H1 (cell line): ENCODE measurements at regions not wholly inside any gene's neighbourhood (a gene's known extent, or its start where the extent isn't known, plus 50 kb on each side); places are given as distances from the start of the nearest gene placed in this dataset.

ENCODE experiments used
- CTCF ChIA-PET: fragments of 300-600 bp; sonication (Branson Sonifier 250); formaldehyde crosslinking; loops from one replicate; lab custom pipeline; 2021; ENCODE audit not compliant: partially characterized antibody; lab: Charles Lee
- POLR2A ChIA-PET: fragments of 300-600 bp; sonication (Branson Sonifier 250); formaldehyde crosslinking; loops from one replicate; lab custom pipeline; 2021; ENCODE audit warnings: inconsistent platforms; ENCODE audit not compliant: partially characterized antibody; lab: Charles Lee
- DNase-seq, 2 experiments: peaks; one replicate each; pipeline versions ENCODE4 v3.0.0 to v3.0.0-alpha.2; 2010 to 2022; ENCODE audit warnings: low spot score in 2 of 2, low read depth in 1 of 2, mixed read lengths in 1 of 2
- FAIRE-seq: peaks from 2 replicates; lab custom pipeline; 2011; peaks lifted over from hg19 to GRCh38; lab: Jason Lieb, UNC
- H2AFZ ChIP-seq: 2 replicates; pipeline ENCODE4 v1.8.1; 2012; ENCODE audit warnings: low read length, inconsistent platforms
- H2AK5ac ChIP-seq: 2 replicates; pipeline ENCODE4 v1.6.1; 2013; ENCODE audit warnings: low read depth, low read length
- H2BK120ac ChIP-seq: replicated peaks from 2 replicates; pipeline ENCODE3; 2013; ENCODE audit warnings: low read depth, low read length, inconsistent platforms
- H2BK12ac ChIP-seq: 2 replicates; pipeline ENCODE4 v1.6.1; 2013; ENCODE audit warnings: low read depth, low read length
- H2BK15ac ChIP-seq: 2 replicates; pipeline ENCODE4 v1.6.1; 2013; ENCODE audit warnings: low read length
- H2BK20ac ChIP-seq: 2 replicates; pipeline ENCODE4 v1.6.1; 2013; ENCODE audit warnings: low read length
- H2BK5ac ChIP-seq: 2 replicates; pipeline ENCODE4 v1.6.1; 2013; ENCODE audit warnings: low read depth, low read length
- H3K14ac ChIP-seq: 2 replicates; pipeline ENCODE4 v1.6.1; 2013; ENCODE audit warnings: inconsistent platforms; ENCODE audit not compliant: insufficient read length
- H3K18ac ChIP-seq: 2 replicates; pipeline ENCODE4 v1.6.1; 2013; ENCODE audit warnings: low read length; ENCODE audit errors: extremely low read depth
- H3K23ac ChIP-seq: 2 replicates; pipeline ENCODE4 v1.6.1; 2013; ENCODE audit warnings: inconsistent platforms; ENCODE audit not compliant: insufficient read length
- H3K23me2 ChIP-seq: 2 replicates; pipeline ENCODE4 v1.6.1; 2013; ENCODE audit warnings: low read depth, low read length
- H3K27ac ChIP-seq: 2 replicates; pipeline ENCODE4 v1.6.1; 2011; ENCODE audit warnings: low read depth, low read length, inconsistent platforms
- H3K27me3 ChIP-seq, 4 experiments: replicated peaks in 1 of 4; 1 replicate in 1 of 4; 2 replicates in 3 of 4; pipeline versions ENCODE4 v1.6.1 to v1.8.1; 2011 to 2013; ENCODE audit warnings: low read length in 3 of 4, mild to moderate bottlenecking in 3 of 4, inconsistent platforms in 2 of 4, mixed read lengths in 2 of 4, moderate library complexity in 1 of 4; ENCODE audit not compliant: control insufficient read depth in 3 of 4, insufficient read depth in 3 of 4; ENCODE audit errors: extremely low read depth in 1 of 4
- H3K36me3 ChIP-seq, 4 experiments: 2 replicates each; pipeline versions ENCODE4 v1.6.1 to v1.8.1; 2011 to 2013; ENCODE audit warnings: mild to moderate bottlenecking in 4 of 4, low read length in 3 of 4, moderate library complexity in 2 of 4, control low read depth in 1 of 4, inconsistent platforms in 1 of 4; ENCODE audit not compliant: insufficient read depth in 4 of 4, control insufficient read depth in 2 of 4
- H3K4ac ChIP-seq: replicated peaks from 2 replicates; pipeline ENCODE3; 2013; ENCODE audit warnings: low read length, low read depth, mixed read lengths, inconsistent platforms; ENCODE audit not compliant: insufficient read length
- H3K4me1 ChIP-seq, 4 experiments: replicated peaks in 1 of 4; 1 replicate in 1 of 4; 2 replicates in 3 of 4; pipeline versions ENCODE4 v1.6.1 to v1.8.1; 2011 to 2013; ENCODE audit warnings: low read length in 3 of 4, inconsistent platforms in 2 of 4, mixed read lengths in 1 of 4; ENCODE audit not compliant: insufficient read depth in 4 of 4, control insufficient read depth in 3 of 4
- H3K4me2 ChIP-seq, 2 experiments: 2 replicates each; pipeline versions ENCODE4 v1.6.1 to v1.8.1; 2011 to 2013; ENCODE audit warnings: low read depth in 2 of 2, low read length in 2 of 2, control low read depth in 1 of 2, inconsistent platforms in 1 of 2, mild to moderate bottlenecking in 1 of 2; ENCODE audit not compliant: insufficient read depth in 1 of 2
- H3K4me3 ChIP-seq, 4 experiments: fragments of 200-600, 300-600 bp in 1 of 4; sonication (generic), shearing (Covaris generic), sonication (Bioruptor Twin) in 1 of 4; 2 replicates each; pipeline versions ENCODE4 v1.5.1 to v1.8.1; 2011 to 2016; ENCODE audit warnings: low read length in 4 of 4, low read depth in 3 of 4, control low read depth in 2 of 4, inconsistent platforms in 2 of 4, mild to moderate bottlenecking in 2 of 4, mixed read lengths in 1 of 4, moderate library complexity in 1 of 4; ENCODE audit not compliant: insufficient read depth in 2 of 4; ENCODE audit errors: extremely low read depth in 1 of 4
- H3K56ac ChIP-seq: replicated peaks from 2 replicates; pipeline ENCODE3; 2013; ENCODE audit warnings: low read depth, mild to moderate bottlenecking, mixed read lengths, low read length, inconsistent platforms; ENCODE audit not compliant: insufficient read length
- H3K79me1 ChIP-seq: 2 replicates; pipeline ENCODE4 v1.6.1; 2013; ENCODE audit warnings: low read depth, low read length, control low read depth
- H3K79me2 ChIP-seq, 2 experiments: 2 replicates each; pipeline versions ENCODE4 v1.6.1 to v1.8.1; 2012 to 2013; ENCODE audit warnings: low read length in 2 of 2, mild to moderate bottlenecking in 2 of 2, inconsistent platforms in 1 of 2; ENCODE audit not compliant: insufficient read depth in 2 of 2, control insufficient read depth in 1 of 2
- H3K9ac ChIP-seq, 4 experiments: replicated peaks in 1 of 4; 1 replicate in 1 of 4; 2 replicates in 3 of 4; pipeline versions ENCODE4 v1.6.1 to v1.8.1; 2011 to 2013; ENCODE audit warnings: low read depth in 3 of 4, low read length in 3 of 4, control low read depth in 2 of 4, mild to moderate bottlenecking in 2 of 4, moderate library complexity in 2 of 4, inconsistent platforms in 1 of 4; ENCODE audit errors: extremely low read depth in 1 of 4
- H3K9me3 ChIP-seq, 2 experiments: 2 replicates each; pipeline versions ENCODE4 v1.6.1 to v1.8.1; 2012 to 2013; ENCODE audit warnings: mild to moderate bottlenecking in 2 of 2, moderate library complexity in 2 of 2, control low read depth in 1 of 2, inconsistent platforms in 1 of 2, low read depth in 1 of 2, low read length in 1 of 2, mixed read lengths in 1 of 2; ENCODE audit not compliant: insufficient read depth in 2 of 2
- H4K20me1 ChIP-seq, 2 experiments: replicated peaks in 1 of 2; 2 replicates each; pipeline versions ENCODE3 to v1.8.1; 2011 to 2013; ENCODE audit warnings: inconsistent platforms in 2 of 2, low read length in 2 of 2, mild to moderate bottlenecking in 1 of 2; ENCODE audit not compliant: insufficient read depth in 2 of 2, control insufficient read depth in 1 of 2
- H4K5ac ChIP-seq: 2 replicates; pipeline ENCODE4 v1.6.1; 2013; ENCODE audit warnings: low read length, low read depth, mixed read lengths, inconsistent platforms; ENCODE audit not compliant: insufficient read length
- H4K8ac ChIP-seq: 2 replicates; pipeline ENCODE4 v1.8.0; 2013; ENCODE audit warnings: mild to moderate bottlenecking, moderate library complexity, low read length, inconsistent platforms; ENCODE audit not compliant: insufficient read depth; ENCODE audit errors: extremely low read depth
- H4K91ac ChIP-seq: replicated peaks from 2 replicates; pipeline ENCODE3; 2013; ENCODE audit warnings: low read length, mixed read lengths, inconsistent platforms; ENCODE audit not compliant: insufficient read length
- ATF2 ChIP-seq: IDR thresholded peaks from 2 replicates; pipeline ENCODE4 v1.6.1; 2012; ENCODE audit warnings: low read length, inconsistent platforms
- BCL11A ChIP-seq, 2 experiments: IDR thresholded peaks; one replicate each; pipeline ENCODE4 v1.6.1; 2011; ENCODE audit warnings: low read depth in 2 of 2, low read length in 2 of 2, mild to moderate bottlenecking in 2 of 2
- BRCA1 ChIP-seq: IDR thresholded peaks from 2 replicates; pipeline ENCODE4 v1.6.1; 2012; ENCODE audit warnings: low read depth, low read length, improper control_type of control experiment
- CBX5 ChIP-seq: fragments of 300-800, 300-1000 bp; sonication (generic); IDR thresholded peaks from 2 replicates; pipeline ENCODE4 v1.7.1; 2016; ENCODE audit warnings: antibody characterized with exemption, low read length, low read depth
- CHD2 ChIP-seq: IDR thresholded peaks from 2 replicates; pipeline ENCODE4 v1.6.1; 2012; ENCODE audit warnings: low read length, improper control_type of control experiment
- CTBP2 ChIP-seq: IDR thresholded peaks from 2 replicates; pipeline ENCODE4 v1.7.0; 2011; ENCODE audit warnings: borderline replicate concordance, mild to moderate bottlenecking, moderate library complexity, mixed read lengths, low read length; ENCODE audit not compliant: insufficient read depth, insufficient read length
- KDM5A ChIP-seq: fragments of 200-600 bp; IDR thresholded peaks from 2 replicates; pipeline ENCODE4 v1.7.1; 2012; ENCODE audit warnings: mild to moderate bottlenecking, low read length, inconsistent platforms, mixed read lengths
- MAX ChIP-seq: IDR thresholded peaks from 2 replicates; pipeline ENCODE4 v1.6.1; 2012; ENCODE audit warnings: inconsistent platforms
- RXRA ChIP-seq: IDR thresholded peaks from 2 replicates; pipeline ENCODE4 v1.6.1; 2011; ENCODE audit warnings: low read depth, mild to moderate bottlenecking, low read length, moderate library complexity; ENCODE audit not compliant: insufficient read depth
- SAP30 ChIP-seq: fragments of 300-600 bp; sonication (generic); IDR thresholded peaks from 2 replicates; pipeline ENCODE4 v1.7.1; 2012; ENCODE audit warnings: low read length, moderate library complexity, mild to moderate bottlenecking, inconsistent platforms; ENCODE audit not compliant: insufficient read depth, insufficient replicate concordance
- TAF7 ChIP-seq: optimal IDR thresholded peaks from 2 replicates; pipeline ENCODE3; 2011; ENCODE audit warnings: low read depth, mild to moderate bottlenecking, inconsistent platforms, low read length, moderate library complexity, borderline replicate concordance
- TEAD4 ChIP-seq: IDR thresholded peaks from 2 replicates; pipeline ENCODE4 v1.6.1; 2012; ENCODE audit warnings: low read depth, low read length, inconsistent platforms, mixed read lengths
- YY1 ChIP-seq: IDR thresholded peaks from 2 replicates; pipeline ENCODE4 v1.6.1; 2011; ENCODE audit warnings: low read depth, mild to moderate bottlenecking, low read length
- WGBS, 2 experiments: shearing (Covaris generic) in 1 of 2; methylation state at CpG; one replicate each; pipeline versions ENCODE4 v1.1.6 to v1.1.7; 2013 to 2015; ENCODE audit warnings: low lambda C conversion rate in 2 of 2, mixed read lengths in 2 of 2, inconsistent platforms in 1 of 2, low coverage in 1 of 2, missing lambda C conversion rate in 1 of 2; ENCODE audit not compliant: insufficient replicate concordance in 2 of 2, insufficient coverage in 1 of 2, insufficient read length in 1 of 2; ENCODE audit errors: extremely low coverage in 1 of 2, missing lambda C conversion rate in 1 of 2; 5-methylcytosine and 5-hydroxymethylcytosine counted together

- Histone ChIP-seq H3K79me2 (no peaks in the 10 kb centered on the region), H3K27ac (no peak overlapping the region), H3K36me3 (no peaks in the 10 kb centered on the region), H2BK120ac (no peak overlapping the region), H2BK12ac (no peak overlapping the region), H3K9ac (no peak overlapping the region), H4K91ac (no peak overlapping the region), H3K79me1 (no peaks in the 10 kb centered on the region), H3K4ac (no peak overlapping the region), H4K8ac (no peak overlapping the region), H3K4me1 (no peaks in the 10 kb centered on the region), H3K23me2 (no peaks in the 10 kb centered on the region; the same call in 1 of the 2 replicates), H3K14ac (no peak overlapping the region), H3K9me3 (no peaks in the 10 kb centered on the region), H2AK5ac (no peak overlapping the region), H3K27me3 (no peaks in the 10 kb centered on the region), H3K4me3 (no peak overlapping the region), H3K4me2 (no peak overlapping the region), H2AFZ (no peak overlapping the region), H4K20me1 (no peaks in the 10 kb centered on the region), H2BK20ac (no peak overlapping the region), H4K5ac (no peak overlapping the region), H2BK5ac (no peak overlapping the region), H3K18ac (no peak overlapping the region), H3K23ac (no peak overlapping the region), H3K56ac (no peak overlapping the region), H2BK15ac (0 out of 2 replicates have a peak overlapping the region, but pooled peaks have one; percentile 29)
- FAIRE-seq = no peak
- ChIA-PET POLR2A (interaction anchor here (1.8 to 1.9 kb wide), 2 partner anchors 28 to 49 kb away, joined by 4 to 6 read pairs; no protein-coding TSS in a partner anchor), CTCF (interaction anchor here (0.6 to 2.4 kb wide), 7 partner anchors 9 to 298 kb away, joined by 3 to 9 read pairs (median 3); partner anchors contain the start of gene LRIG2)
- no peak for DNase-seq
- WGBS, 2 experiments = 98% methylated on average over 4 of the region's 4 CpGs; no CpG with 5 or more reads in 1 of the 2 experiments
- TF ChIP-seq CTBP2 (no peak), MAX (no peak), YY1 (no peak), CBX5 (no peak), SAP30 (no peak), BCL11A (IDR thresholded peaks at IDR 0.05; ENCODE audit: low read depth in 2 of 2, low read length in 2 of 2) (no peak), CHD2 (no peak), RXRA (no peak), KDM5A (no peak), TEAD4 (no peak), ATF2 (no peak), BRCA1 (no peak), TAF7 (no peak)
These were observed 58.5 kb upstream of the LRIG2 start for GRCh38 chr1:113014508-113014907.
